GM21390 (cell line): ENCODE measurements at regions not wholly inside any gene's neighbourhood (a gene's known extent, or its start where the extent isn't known, plus 50 kb on each side); places are given as distances from the start of the nearest gene placed in this dataset.

Experiments used
- ATAC-seq: cut with Tn5 transposase; IDR thresholded peaks from one replicate; pipeline ENCODE4 v1.9.1; 2021; ENCODE audit not compliant: unreplicated experiment

DNA sequence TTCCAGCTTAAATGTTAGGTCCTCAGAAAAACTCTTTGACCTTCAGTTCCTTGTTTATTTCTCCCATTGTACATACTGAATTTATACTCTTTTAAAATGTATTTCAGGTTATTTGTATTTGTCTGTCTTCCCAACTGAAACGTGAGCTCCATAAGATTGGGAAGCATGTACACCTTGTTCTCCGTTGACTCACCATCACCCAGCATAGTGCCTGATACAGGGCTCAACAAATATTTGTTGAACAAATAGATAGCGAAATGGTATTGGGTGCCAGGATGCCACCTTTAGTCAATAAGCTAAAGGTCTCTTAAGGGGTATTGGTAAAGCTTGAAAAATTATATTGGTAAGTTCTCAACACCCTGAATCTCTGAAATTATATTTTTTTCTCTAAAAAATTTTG lies 1841.3 kb upstream of the CELF4 start:
- ATAC-seq = no peak

DNA sequence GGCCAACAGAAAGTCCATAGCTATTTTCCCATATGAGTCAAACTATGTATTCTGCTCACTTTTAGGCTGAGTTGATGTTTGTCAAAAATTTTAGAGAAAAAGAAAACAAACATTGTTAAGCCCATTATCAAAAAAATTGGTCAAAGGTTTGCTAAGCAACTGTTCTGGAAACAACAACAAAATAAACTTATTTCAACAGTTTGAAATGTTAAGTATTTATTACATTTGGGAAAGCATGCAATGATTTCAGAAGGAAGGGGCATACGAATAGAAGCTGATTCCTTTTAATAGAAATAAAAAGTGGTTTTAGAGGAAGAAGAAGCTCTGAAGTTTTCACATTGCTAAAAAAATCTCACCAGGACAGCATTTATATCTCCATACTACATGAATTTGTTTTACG lies 1837.5 kb upstream of the CELF4 start:
- ATAC-seq = no peak

DNA sequence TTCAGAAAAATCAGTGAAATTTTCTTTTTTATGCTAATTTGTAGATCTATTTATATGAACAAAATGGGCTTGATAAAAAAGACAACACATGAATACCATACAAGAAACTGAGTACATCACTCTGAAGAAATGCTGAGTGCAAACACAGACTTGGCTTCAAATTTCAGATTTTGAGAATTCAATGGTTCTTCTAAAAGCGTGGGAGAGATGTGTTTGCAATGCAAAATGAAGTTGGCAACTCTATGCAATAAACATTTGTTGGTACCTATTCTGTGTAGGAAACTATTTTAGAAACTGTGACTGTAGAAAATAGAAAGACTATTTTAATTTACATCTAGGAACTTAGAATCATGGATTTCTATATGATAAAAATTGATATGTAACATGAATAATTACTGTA lies 1834.1 kb upstream of the CELF4 start:
- no peak for ATAC-seq

DNA sequence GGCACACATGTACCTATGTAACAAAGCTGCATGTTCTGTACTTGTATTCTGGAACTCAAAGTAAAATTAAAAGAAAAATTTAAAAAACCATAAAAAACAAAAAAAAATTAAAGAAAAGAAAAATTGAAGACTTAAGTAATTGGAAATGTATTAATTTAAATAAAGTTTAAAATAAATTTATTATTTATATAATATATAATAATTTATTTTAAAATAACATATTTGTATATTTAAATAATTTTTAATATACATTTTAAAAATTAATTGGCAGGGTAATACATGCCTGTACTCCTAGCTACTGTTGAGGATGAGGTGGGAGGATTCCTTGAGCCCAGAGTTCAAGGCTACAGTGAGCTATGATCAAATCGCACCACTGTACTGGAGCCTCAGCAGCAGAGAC lies 1830.6 kb upstream of the CELF4 start:
- no peak for ATAC-seq

DNA sequence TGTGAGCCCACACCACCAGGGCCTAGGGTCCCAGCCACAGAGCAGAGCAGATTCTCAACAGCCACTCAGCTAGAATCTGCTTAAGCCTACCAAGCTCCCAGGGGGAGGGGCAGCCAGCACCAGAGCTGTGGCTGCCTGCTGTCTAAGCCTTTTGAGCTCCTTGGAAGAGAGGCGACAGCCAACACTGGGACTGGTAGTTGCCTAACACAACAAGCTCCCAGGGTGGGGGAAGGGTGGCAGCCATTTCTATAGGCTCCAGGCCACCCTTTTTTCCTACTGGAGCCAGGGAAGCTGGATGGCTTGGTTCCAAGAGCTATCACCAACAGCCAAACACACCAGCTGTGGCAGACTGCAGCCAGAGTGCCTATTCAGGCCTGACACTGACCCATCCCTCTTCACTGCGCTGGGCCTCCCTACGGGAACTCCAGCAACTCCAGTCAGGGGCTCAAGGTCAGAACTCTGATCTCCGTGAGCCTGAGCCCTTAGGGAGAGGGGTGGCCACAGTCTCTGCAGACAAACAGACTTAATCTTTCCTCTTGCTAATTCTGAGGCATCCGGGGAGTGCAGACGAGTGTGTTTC lies 1824.3 kb upstream of the CELF4 start:
- no peak for ATAC-seq

DNA sequence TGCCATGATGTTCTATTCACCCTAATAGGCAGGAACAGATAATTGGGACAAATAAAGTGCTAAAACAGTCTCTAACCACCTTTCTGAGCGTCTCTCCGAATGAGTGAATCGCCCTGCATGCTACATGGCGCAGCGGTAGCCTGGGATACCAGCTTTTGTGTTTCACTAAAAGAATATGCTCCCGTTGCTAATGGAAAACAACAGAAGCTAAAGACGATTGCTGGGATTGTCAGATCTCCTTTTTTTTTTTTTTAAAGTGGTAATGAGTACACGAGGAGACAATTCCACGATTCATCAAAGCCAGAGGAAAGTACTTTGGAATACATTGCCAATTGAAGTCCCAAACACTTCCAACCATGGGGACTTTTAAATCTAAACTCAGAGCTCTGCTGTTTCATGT lies 1815.3 kb upstream of the CELF4 start:
- no peak for ATAC-seq

DNA sequence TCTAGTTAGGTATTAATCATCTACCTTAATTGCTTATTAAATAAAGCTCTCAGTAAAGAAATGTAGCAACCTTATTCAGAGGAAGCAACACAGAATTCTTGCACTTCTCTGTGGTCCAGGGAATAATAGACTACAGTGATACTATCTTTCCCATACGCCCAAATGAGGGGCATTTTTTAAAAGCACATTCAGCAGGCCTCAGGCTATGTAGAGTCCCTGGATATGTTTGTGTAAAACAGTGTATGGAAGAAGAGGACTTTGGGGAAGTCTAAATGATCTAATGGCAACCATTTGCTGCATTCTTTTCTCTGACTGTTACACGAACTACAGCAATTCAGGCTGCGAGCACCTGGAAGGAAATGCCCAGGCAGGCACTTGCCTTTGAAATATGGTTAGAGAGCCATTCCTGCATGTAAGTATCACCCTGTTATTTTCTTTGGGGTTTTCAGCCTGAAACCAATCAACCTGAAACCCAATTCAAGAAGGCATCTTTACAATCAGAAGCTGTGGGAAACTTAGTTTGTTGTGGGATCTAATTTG lies 1814.7 kb upstream of the CELF4 start:
- ATAC-seq = no peak

DNA sequence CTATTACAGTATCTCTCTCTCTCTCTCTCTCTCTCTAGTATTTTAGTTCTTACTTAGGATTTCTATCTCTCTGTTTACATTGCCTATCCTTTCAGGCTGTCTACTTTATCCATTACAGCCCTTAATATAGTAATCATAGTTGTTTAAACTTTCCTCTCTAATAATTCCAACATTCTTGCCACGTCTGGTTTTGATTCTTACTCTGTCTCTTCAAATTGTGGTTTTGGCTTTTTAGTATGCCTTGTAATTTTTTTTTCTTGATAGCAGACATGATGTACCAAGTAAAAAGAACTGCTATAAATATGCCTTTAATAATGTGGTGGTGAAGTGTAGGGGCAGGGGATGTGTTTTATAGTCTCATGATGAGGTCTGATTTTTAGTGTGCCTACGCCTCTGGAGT lies 1809.5 kb upstream of the CELF4 start:
- no peak for ATAC-seq

DNA sequence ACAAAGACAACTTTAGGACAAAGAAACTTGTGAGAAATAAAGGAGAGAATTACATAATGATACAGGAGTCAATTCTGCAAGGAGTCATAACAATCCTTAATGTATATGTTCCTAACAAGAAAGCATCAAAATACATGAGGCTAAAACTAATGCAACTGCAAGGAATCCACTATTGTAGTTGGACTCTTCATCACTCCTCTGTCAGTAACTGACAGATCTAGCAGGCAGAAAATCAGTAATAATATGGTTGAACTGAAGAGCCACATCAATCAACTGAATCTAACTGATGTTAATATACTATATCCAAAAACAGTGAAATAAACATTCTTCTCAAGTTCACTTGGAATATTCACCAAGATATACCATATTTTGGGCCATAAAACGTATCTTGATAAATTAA lies 1806.4 kb upstream of the CELF4 start:
- ATAC-seq = no peak

DNA sequence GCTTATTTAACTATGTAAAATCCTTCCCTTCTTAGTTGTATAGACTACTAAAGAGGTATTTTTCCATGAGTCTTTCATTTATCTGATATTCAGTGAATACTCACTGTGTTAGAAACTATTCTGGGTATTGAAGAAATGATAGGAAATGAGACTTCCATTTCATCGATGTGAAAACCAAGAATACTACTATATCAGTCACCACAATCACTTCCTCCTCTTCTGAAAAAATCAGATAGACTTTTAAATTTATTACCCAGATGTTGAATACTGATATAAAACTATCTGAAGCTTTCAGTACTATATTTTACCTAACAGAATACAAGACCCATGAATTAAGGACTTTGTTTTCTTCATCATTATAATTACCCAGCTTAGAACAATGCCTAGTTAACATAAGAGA lies 1801.1 kb upstream of the CELF4 start:
- ATAC-seq = no peak

DNA sequence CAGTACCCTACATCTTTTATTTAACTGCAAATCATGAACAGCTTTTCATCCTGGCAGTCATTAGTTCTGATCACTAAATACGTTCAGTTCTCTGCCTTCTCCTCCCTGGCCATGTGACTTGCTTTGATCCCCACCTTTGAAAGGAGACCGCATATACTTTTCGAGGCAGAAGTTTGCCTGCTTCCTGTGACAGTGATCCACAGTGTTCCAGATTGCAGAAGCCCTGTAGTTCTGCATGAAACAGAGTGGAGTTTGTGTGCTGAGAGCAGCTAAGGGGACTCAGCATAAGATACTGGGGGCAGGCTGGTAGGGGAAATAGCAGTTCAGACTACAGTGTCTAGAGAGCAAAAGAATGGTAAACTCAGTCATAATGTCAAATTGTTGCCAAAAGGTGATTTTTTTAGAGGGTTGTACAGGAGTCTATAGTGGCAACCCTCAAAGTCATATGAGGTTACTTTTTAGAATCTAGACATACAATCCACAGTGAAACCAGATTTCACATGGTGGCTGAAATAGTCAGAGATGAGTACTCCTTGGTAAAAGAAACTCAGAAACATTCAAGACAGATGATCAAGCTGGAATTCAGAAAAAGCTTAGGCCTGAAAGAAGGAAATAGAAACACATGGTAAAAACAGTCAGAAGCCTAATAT lies 1800.4 kb upstream of the CELF4 start:
- ATAC-seq = no peak

DNA sequence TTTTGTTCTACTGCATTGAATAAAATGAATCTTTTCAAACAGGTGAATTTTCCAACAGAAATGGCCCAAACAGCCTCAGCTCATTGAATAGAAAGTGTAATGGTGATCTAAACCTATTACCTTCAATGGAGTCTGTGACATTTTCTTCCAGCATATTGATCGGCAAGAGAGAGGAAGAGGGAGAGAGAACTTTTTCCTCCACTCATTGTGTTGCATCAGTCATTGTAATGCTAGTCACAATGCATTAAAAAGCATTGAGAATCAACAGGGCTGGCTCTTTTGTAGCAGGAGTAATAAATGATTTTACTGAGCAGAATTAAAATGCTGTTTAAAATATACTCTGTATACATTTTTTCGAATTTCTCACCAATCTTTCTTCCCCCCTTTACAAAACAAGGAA lies 1794.5 kb upstream of the CELF4 start:
- ATAC-seq = no peak

DNA sequence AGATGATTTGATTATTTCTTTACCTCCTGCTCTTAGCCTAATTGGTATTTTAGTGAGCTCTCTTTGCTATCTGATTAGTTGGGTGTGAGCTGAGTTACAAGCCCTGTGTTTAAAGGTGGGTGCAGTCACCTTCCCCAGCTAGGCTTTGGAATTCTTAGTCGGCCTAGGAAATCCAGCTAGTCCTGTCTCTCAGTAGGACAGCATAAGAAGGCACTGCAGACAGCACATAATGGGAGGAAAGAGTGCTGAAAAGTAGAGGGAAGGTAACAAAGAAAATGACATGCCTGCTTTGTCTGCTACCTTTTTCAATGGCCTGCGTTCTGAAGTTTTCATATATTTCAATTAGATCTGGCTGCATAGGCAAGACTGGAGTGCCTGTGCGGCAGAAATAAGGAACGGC lies 1794.0 kb upstream of the CELF4 start:
- ATAC-seq = no peak

DNA sequence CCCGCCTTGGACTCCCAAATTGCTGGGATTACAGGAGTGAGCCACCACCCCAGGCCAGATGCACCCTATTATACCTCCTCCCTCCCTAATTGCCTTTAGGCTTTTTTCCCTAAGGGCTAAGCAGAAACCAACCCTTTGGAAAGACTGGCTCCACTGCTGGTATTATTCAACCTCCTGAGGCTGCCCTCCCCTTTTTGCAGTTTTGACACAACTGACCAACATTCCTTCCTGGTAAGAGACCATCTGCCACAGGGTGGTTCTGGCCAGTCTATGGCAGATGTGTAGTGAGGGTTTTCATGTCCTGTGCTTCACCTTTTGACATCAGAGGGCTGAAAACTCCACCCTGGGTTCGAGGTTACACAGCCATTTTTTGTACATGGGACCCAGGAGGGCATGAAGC lies 1785.3 kb upstream of the CELF4 start:
- ATAC-seq = no peak

DNA sequence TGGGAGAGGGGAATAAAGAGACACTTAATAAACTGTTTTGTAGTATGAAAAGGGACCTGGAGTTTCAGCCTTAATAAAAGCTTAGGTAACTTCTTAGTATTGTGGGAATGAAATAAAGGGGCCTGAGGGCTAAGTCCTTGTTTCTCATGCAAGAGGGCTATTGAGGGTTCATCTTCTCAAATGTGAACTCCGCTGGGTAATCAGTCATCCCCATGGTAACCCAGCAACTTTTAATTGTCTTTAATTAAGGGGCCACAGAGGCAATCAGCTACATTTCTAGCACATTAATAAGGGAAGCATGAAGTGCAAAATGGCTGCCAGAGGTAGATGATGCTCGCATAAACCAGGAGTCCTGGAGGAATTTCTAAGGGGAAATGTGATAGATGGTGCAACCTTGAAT lies 1784.2 kb upstream of the CELF4 start:
- ATAC-seq = no peak

DNA sequence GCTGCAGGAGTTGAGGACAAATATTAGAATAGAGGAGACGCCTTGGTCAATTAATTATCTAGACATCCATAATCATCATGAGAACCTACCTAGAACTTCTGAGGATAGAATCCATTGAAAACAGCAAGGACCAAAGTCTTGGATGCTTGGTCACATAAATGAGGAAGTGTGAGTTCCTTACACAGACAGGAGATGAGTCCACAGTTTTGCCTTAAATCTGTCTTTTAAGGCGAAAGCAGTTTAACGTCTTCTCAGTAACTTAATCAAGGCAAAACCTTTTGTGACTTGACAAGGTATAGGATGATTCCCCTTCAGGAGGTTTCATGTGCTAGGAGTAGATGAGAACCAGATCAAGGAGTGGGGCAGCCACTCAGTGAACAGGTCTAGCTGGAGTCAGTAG lies 1783.2 kb upstream of the CELF4 start:
- ATAC-seq = no peak

DNA sequence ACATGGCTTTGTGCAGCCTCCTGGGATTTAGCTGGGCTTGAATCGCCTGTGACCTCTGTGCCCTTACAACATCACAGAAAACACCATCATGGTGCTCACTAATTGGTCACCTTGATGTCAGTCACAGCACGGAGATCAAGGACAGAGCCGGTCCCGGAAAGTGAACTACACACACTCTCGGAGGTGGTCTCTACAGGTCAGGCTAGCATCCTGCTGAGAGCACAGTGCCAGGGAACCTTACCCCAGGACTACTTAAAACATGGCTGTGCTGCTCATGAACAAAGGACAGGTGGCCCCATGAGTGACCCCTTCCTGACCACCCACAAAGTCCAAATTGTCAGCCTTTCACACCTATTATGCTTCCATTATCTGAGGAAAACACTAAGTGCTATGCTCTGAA lies 1782.1 kb upstream of the CELF4 start:
- ATAC-seq = no peak

DNA sequence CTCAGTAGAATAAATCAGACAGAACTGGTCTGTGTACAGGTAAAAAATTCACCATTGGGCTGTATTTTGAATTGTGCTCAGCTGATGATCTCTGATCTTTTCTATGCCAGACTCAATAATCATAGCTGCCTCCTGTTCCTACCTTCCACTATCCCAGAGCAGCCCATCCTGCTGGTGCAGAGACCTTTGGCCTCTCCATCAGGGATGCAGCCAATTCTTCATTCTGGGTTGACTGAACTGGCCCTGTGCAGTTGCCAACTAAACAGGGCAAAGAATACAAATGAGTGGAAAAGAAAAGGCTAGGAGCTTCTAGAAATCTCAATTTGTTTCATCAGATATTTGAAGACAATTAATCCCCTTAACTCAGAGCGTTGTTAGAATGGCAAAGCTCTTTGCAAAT lies 1781.3 kb upstream of the CELF4 start:
- no peak for ATAC-seq

DNA sequence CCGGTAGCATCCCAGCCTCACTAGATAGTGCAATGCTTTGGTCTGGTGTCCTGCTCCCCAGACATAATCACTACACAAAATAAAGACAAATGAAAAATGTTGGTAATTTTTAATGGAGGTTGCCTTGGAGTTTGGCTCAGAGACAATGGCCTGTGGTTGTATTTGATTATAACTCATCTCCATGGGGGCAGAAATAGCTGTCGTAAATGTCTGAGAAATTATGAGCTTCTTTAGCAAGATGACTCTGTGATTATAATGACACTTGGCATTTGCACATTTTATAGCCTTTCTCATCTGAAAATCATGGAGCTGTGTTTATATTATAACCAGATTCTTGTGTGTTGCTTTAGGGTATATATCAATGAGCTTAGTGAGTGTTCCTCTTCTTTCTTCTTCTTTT lies 1779.7 kb upstream of the CELF4 start:
- no peak for ATAC-seq

DNA sequence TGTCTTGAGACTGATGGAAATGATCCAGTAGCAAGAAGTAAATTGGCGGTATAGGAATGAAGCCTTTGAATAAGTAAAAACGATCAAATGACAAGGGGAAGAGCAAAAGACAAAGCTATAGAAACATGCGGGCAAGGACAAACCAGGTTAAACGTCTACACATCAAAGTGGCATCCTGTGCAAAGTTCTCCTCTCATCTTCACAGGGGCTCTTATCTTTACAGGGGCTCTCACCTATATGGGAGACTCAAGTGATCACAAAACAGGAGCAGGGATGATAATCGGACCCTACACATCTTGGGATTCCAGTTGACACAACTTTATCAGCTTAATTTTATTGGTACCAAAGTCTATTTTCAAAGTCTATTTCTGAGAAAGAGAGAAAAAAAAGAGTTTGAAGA lies 1778.9 kb upstream of the CELF4 start:
- ATAC-seq = no peak

DNA sequence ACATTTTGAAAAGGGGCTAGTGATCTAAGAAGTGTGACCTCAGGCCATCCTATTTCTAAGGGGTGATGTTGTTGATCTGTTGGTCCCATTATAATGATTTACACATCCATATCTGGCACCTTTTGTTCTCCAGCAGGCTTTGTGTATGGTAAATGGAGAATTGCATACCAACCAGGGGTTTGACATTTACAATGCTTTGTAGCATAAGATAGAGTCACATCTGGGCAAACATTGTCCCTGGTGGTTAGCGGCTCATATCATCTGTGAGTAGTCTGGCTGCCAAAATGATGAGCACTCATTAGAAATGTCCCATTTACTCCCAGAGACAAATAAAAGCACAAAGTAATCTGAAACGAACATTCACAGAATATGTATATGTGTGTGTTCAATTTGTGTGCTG lies 1775.5 kb upstream of the CELF4 start:
- no peak for ATAC-seq

DNA sequence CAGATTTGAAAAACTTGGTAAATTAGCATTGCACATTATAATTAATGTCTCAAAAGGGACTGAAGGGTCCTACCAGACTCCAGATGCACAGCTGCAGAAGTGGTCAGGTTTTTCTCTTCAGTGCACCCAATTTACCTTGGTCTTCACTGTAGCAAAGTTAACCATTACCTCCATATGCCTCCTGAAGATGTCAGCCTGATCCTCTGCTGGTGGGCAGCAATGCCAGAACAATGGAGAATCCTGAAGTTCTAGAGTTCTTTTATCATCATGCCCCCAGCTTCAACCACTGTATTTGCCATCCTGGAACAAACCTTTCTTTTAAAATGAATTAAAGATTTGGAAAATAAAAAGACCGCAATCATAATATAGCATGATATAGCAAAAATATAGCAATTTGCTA lies 1774.8 kb upstream of the CELF4 start:
- no peak for ATAC-seq
